ENCODE measurements at regions not wholly inside any gene's neighbourhood (a gene's known extent, or its start where the extent isn't known, plus 50 kb on each side); places are given as distances from the start of the nearest gene placed in this dataset.

DNA sequence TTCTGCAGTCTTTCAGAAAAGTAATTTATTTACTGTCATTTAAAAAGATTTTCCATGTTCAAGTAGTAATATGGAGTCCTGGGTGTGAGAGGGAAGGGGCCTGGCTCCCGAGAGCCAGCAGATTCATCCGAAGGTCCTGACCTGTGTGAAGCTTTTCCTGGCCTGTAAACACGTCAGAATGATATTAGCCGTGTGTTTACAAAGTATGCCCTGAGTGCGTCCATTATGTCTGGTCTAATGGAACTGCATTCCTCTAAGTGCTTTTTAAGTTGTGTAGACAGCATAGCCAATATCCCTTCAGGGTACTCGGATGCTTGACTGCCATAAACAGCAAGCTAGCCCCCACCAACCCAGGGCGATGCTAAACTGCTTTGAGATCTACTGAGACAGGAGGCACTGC, 495.2 kb downstream of the AGTPBP1 start:
- Histone ChIP-seq H3K4me1 (no peaks in the 10 kb centered on the region), H3K27me3 (no peaks in the 10 kb centered on the region), H3K4me3 (ENCODE audit: low read depth, low read length) (no peak overlapping the region), H3K9me3 (no peaks in the 10 kb centered on the region), H3K36me3 (no peaks in the 10 kb centered on the region)
- TF ChIP-seq, protein P1, sequence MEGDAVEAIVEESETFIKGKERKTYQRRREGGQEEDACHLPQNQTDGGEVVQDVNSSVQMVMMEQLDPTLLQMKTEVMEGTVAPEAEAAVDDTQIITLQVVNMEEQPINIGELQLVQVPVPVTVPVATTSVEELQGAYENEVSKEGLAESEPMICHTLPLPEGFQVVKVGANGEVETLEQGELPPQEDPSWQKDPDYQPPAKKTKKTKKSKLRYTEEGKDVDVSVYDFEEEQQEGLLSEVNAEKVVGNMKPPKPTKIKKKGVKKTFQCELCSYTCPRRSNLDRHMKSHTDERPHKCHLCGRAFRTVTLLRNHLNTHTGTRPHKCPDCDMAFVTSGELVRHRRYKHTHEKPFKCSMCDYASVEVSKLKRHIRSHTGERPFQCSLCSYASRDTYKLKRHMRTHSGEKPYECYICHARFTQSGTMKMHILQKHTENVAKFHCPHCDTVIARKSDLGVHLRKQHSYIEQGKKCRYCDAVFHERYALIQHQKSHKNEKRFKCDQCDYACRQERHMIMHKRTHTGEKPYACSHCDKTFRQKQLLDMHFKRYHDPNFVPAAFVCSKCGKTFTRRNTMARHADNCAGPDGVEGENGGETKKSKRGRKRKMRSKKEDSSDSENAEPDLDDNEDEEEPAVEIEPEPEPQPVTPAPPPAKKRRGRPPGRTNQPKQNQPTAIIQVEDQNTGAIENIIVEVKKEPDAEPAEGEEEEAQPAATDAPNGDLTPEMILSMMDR (IDR thresholded peaks at IDR 0.05; ENCODE audit: low read depth, low read length): no peak
- DNase-seq: no peak

DNA sequence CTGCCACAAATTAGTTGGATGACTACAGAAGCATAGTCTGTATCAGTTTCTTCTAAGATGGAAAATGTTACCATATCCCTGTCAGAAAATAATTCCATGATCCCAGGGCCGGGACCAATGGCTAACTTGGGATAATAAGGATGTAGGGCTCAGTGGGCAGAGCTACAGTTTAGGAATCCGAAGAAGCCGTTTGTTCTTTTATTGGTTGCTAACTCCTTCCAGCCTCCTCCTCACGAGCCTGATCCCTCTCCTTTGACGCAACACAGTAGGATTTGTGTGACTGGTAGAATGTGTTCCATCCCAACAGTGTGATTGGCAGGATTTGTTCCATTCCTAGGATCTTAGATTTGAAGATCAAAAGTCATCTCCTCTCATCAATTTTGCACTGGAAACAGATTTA, 496.9 kb downstream of the AGTPBP1 start:
- Histone ChIP-seq H3K27me3 (no peaks in the 10 kb centered on the region), H3K36me3 (no peaks in the 10 kb centered on the region), H3K9me3 (no peaks in the 10 kb centered on the region), H3K4me3 (ENCODE audit: low read depth, low read length) (no peak overlapping the region), H3K4me1 (no peaks in the 10 kb centered on the region)
- no peak for DNase-seq
- TF ChIP-seq, protein P1 (IDR thresholded peaks at IDR 0.05; ENCODE audit: low read depth, low read length): no peak

DNA sequence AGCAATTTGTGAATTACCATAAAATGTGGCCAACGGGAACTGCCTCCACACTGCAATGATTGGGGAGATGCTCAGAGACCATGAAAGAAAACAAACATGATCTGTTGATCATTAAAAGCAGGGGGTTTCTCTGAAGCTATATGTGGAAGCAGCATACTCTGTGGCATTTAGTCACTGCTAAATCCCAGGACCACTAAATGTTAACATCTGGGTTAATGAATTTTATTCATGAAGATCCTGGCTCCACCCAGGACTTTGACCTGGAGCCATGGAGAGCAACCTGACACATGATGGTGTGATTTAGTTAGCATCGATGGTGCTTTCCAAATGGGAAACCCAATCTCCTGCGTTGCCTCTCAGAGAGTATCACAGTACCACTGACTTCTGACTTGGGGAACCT, 497.8 kb downstream of the AGTPBP1 start:
- Histone ChIP-seq H3K36me3 (no peaks in the 10 kb centered on the region), H3K27me3 (no peaks in the 10 kb centered on the region), H3K4me1 (no peaks in the 10 kb centered on the region), H3K4me3 (ENCODE audit: low read depth, low read length) (no peak overlapping the region), H3K9me3 (no peaks in the 10 kb centered on the region)
- no peak for DNase-seq
- TF ChIP-seq, protein P1 (IDR thresholded peaks at IDR 0.05; ENCODE audit: low read depth, low read length): no peak

DNA sequence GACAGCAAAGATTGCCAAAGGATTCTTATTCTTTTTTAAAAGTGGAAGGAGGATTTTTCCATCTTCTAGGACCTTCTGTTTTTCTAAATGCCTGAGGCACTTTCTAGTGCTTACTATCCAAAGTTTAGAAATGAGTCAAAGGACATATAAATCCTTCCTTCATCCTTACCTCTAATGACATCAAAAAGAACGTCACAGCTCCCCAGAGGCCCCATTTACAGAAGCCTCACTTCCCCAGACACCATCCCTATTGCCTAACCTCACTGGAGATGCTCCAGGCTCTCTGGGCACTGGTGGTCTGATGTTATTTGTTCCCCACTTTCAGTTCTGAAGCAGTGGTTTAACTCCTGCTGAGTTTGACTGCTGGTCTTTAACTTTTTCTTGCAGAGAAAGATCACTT, 504.3 kb downstream of the AGTPBP1 start:
- no peaks in the 10 kb centered on the region for H3K36me3 ChIP-seq
- no peaks in the 10 kb centered on the region for H3K9me3 ChIP-seq
- H3K27me3 ChIP-seq: no peaks in the 10 kb centered on the region
- no peak overlapping the region for H3K4me3 ChIP-seq (ENCODE audit: low read depth, low read length)
- no peak for DNase-seq
- TF ChIP-seq, protein P1 (IDR thresholded peaks at IDR 0.05; ENCODE audit: low read depth, low read length): no peak
- H3K4me1 ChIP-seq: no peaks in the 10 kb centered on the region

DNA sequence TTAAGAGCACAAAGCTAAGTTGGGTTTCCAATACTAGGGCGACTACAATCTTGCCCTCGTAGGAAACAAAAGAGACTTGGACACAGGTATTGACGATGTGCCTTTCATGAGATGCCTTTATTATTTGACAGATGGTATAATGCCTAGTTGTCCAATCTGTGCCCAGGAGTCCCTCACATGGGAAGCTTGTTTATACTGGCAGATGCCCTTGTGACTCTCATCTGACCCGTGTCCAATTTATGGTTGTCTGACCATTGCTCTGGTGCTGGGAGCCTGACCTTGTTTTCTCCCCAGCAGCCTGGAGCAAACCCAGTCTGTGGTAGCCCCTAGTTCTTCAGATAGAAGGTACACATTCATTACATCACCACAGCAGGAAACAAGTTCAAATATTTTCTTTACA, 511.7 kb downstream of the AGTPBP1 start:
- no peaks in the 10 kb centered on the region for H3K27me3 ChIP-seq
- H3K36me3 ChIP-seq: no peaks in the 10 kb centered on the region
- DNase-seq: no peak
- no peaks in the 10 kb centered on the region for H3K4me1 ChIP-seq
- no peak overlapping the region for H3K4me3 ChIP-seq (ENCODE audit: low read depth, low read length)
- TF ChIP-seq, protein P1 (IDR thresholded peaks at IDR 0.05; ENCODE audit: low read depth, low read length): no peak
- H3K9me3 ChIP-seq: no peaks in the 10 kb centered on the region

DNA sequence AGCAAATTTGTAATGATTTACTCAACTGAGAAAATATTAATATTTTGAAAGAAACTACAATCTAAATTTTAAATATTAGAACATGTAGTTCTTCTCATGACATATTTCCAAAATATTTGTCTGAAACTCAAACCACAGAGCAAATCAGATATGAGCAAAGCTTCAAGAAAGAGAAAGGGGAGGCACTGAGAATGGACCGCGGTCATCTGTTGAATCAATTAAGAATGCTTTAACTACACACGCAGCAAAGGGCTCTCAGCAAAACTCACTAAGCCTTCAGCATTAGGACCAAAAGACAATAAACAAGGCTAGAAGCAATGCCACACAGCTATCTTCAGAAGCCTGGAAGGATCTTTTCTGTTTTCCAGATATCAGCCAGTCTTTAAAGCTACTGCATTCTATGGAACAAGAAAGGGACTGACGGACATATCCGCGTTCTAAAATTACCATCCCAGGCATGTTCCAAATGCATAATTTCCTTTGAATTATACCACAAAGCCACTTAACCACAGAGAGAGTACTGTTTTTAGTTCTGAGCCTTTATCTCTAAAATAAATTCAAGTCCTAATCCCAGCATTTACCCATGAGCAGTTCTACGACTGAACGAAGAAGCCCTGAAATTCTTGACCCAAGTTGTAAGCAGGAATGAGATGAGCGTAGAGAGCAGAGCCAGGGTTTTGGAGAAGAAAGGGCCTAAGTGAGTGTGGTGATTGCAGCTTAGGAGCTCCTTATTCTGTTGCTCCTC, 513.5 kb downstream of the AGTPBP1 start:
- no peaks in the 10 kb centered on the region for H3K4me1 ChIP-seq
- no peak for DNase-seq
- no peaks in the 10 kb centered on the region for H3K9me3 ChIP-seq
- H3K4me3 ChIP-seq (ENCODE audit: low read depth, low read length): no peak overlapping the region
- TF ChIP-seq, protein P1 (IDR thresholded peaks at IDR 0.05; ENCODE audit: low read depth, low read length): no peak
- H3K36me3 ChIP-seq: no peaks in the 10 kb centered on the region
- no peaks in the 10 kb centered on the region for H3K27me3 ChIP-seq
